IPS-15b (cell line): ENCODE measurements at regions not wholly inside any gene's neighbourhood (a gene's known extent, or its start where the extent isn't known, plus 50 kb on each side); places are given as distances from the start of the nearest gene placed in this dataset.

ENCODE experiments used
- H3K27me3 ChIP-seq: one replicate; pipeline ENCODE4 v1.6.1; 2013; ENCODE audit warnings: low read length; ENCODE audit not compliant: control insufficient read depth, insufficient read depth
- H3K36me3 ChIP-seq: one replicate; pipeline ENCODE4 v1.6.1; 2013; ENCODE audit warnings: low read length; ENCODE audit not compliant: control insufficient read depth, insufficient read depth
- H3K4me1 ChIP-seq: one replicate; pipeline ENCODE4 v1.6.1; 2013; ENCODE audit warnings: mild to moderate bottlenecking, low read length; ENCODE audit not compliant: control insufficient read depth, insufficient read depth
- H3K4me3 ChIP-seq: one replicate; pipeline ENCODE4 v1.5.1; 2013; ENCODE audit warnings: low read depth, low read length
- H3K9ac ChIP-seq: one replicate; pipeline ENCODE4 v1.6.1; 2013; ENCODE audit warnings: low read depth, mild to moderate bottlenecking, low read length
- H3K9me3 ChIP-seq: one replicate; pipeline ENCODE4 v1.6.1; 2013; ENCODE audit warnings: mild to moderate bottlenecking, low read length; ENCODE audit not compliant: control insufficient read depth, insufficient read depth

GRCh38 chr10:36344240-36345174 lies 702.4 kb upstream of the FZD8 start:
- H3K9me3 ChIP-seq, result no peaks in the 10 kb centered on the region
- H3K27me3 ChIP-seq, result no peaks in the 10 kb centered on the region
- no peak overlapping the region for H3K4me3 ChIP-seq
- no peak overlapping the region for H3K9ac ChIP-seq
- H3K4me1 ChIP-seq, result no peaks in the 10 kb centered on the region
- no peaks in the 10 kb centered on the region for H3K36me3 ChIP-seq

DNA sequence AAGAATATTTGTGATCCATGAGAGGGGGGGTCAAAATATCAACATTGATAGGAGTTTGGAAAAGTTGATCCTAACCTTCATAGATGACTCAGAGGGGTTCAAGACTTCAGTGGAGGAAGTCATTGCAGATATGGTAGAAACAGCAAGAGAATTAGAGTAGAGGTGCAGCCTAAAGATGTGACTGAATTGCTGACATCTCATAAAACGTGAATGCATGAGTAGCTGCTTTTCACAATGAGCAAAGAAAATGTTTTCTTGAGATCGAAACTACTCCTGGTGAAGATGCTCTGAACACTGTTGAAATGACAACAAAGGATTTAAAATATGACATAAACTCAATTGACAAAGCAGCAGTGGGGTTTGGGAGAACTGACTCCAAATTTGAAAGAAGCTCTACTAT lies 700.7 kb upstream of the FZD8 start:
- no peak overlapping the region for H3K4me3 ChIP-seq
- H3K36me3 ChIP-seq, result no peaks in the 10 kb centered on the region
- no peak overlapping the region for H3K9ac ChIP-seq
- H3K9me3 ChIP-seq, result no peaks in the 10 kb centered on the region
- H3K27me3 ChIP-seq, result no peaks in the 10 kb centered on the region
- H3K4me1 ChIP-seq, result no peaks in the 10 kb centered on the region

DNA sequence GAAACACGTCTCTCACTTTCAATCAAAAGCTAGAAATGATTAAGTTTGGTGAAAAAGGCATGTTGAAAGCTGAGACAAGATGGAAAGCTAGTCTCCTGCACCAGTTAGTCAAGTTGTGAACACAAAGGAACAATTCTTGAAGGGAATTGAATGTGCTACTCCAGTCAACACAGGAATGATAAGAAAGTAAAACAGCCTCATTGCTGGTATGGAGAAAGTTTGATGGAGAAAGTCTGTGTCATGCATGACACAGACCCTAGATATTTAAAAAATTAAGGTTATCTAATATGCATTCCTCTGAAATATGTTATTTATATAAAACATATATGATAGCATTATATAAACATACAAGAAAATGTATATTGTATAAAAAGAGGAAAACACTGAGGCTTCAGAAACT lies 699.4 kb upstream of the FZD8 start:
- Histone ChIP-seq H3K36me3 (no peaks in the 10 kb centered on the region), H3K9me3 (no peaks in the 10 kb centered on the region), H3K9ac (no peak overlapping the region), H3K27me3 (no peaks in the 10 kb centered on the region), H3K4me1 (no peaks in the 10 kb centered on the region), H3K4me3 (no peak overlapping the region)

- Histone ChIP-seq H3K4me1 (no peaks in the 10 kb centered on the region), H3K36me3 (no peaks in the 10 kb centered on the region), H3K4me3 (no peak overlapping the region), H3K9me3 (no peaks in the 10 kb centered on the region), H3K27me3 (no peaks in the 10 kb centered on the region), H3K9ac (no peak overlapping the region)
Observed at GRCh38 chr10:36336315-36336714, 694.2 kb upstream of the FZD8 start.

DNA sequence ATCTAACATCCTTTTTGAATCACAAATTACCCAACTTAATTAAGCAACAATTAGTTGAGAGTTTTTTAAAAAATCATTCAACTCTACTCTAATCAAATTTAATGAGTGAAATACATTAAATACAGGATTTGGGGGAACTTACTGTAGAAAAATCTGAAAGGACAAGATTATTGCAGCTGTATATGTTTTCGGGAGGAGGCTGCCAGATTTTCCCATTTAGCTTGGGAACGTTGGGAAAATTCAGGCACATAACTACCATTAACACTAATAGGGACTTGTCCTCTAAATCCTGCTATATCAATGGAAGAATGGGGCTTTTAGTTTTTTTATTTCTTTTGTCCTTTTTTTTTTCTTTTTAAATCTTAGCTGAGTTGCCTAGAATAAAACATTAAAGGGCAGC lies 691.4 kb upstream of the FZD8 start:
- Histone ChIP-seq H3K27me3 (no peaks in the 10 kb centered on the region), H3K4me1 (no peaks in the 10 kb centered on the region), H3K9me3 (no peaks in the 10 kb centered on the region), H3K9ac (no peak overlapping the region), H3K36me3 (no peaks in the 10 kb centered on the region), H3K4me3 (no peak overlapping the region)

- Histone ChIP-seq H3K4me3 (no peak overlapping the region), H3K4me1 (no peaks in the 10 kb centered on the region), H3K9me3 (no peaks in the 10 kb centered on the region), H3K36me3 (no peaks in the 10 kb centered on the region), H3K9ac (no peak overlapping the region), H3K27me3 (no peaks in the 10 kb centered on the region)
Observed at GRCh38 chr10:36332926-36333325, 690.8 kb upstream of the FZD8 start.

DNA sequence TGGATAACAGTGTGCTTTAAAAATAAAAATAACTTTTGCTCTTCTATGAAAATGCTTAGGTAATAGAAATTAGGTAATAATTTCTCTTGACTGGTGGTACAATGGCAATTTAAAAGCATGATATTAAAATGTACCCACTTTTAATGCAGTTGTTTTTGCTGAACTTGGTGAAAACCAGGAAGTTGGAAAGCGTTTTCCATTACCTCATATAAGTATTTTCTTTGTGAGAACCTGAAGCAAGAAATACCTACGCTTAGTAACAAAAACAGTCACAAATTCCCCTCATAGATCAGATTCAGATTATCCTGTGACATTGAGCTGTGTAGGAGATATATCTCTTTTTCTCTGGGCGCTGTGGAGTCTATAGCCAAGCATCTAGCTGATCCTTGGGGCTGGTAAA lies 689.0 kb upstream of the FZD8 start:
- Histone ChIP-seq H3K4me1 (no peaks in the 10 kb centered on the region), H3K27me3 (no peaks in the 10 kb centered on the region), H3K9me3 (no peaks in the 10 kb centered on the region), H3K36me3 (no peaks in the 10 kb centered on the region), H3K9ac (no peak overlapping the region), H3K4me3 (no peak overlapping the region)

DNA sequence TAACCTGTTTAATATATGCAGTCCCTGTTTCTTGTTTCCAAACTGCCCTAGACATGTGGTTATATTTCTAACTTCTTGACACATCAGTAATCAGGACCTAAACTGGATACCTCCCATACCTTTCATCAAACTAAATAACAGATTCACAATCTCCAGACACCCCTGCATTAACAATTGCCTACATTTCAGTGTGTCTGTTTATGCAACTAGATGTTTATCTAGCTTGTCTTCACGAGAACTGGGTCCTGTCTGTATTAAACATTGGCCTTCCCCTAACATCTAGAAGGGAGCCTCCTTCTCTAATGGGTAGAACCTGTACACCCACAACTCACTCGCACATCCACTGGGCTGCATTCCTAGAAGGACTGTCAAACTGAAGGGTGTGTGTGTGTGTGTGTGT lies 683.7 kb upstream of the FZD8 start:
- Histone ChIP-seq H3K9ac (no peak overlapping the region), H3K27me3 (no peaks in the 10 kb centered on the region), H3K4me1 (no peaks in the 10 kb centered on the region), H3K9me3 (no peaks in the 10 kb centered on the region), H3K36me3 (no peaks in the 10 kb centered on the region), H3K4me3 (no peak overlapping the region)

- H3K36me3 ChIP-seq, result no peaks in the 10 kb centered on the region
- H3K4me1 ChIP-seq, result no peaks in the 10 kb centered on the region
- H3K9ac ChIP-seq, result no peak overlapping the region
- H3K27me3 ChIP-seq, result no peaks in the 10 kb centered on the region
- H3K4me3 ChIP-seq, result no peak overlapping the region
- H3K9me3 ChIP-seq, result no peaks in the 10 kb centered on the region
Observed at GRCh38 chr10:36324831-36325230, 682.7 kb upstream of the FZD8 start.

GRCh38 chr10:36313142-36313541 lies 671.0 kb upstream of the FZD8 start:
- Histone ChIP-seq H3K27me3 (no peaks in the 10 kb centered on the region), H3K4me3 (no peak overlapping the region), H3K9me3 (no peaks in the 10 kb centered on the region), H3K36me3 (no peaks in the 10 kb centered on the region), H3K9ac (no peak overlapping the region), H3K4me1 (no peaks in the 10 kb centered on the region)

- Histone ChIP-seq H3K4me3 (no peak overlapping the region), H3K36me3 (no peaks in the 10 kb centered on the region), H3K9ac (no peak overlapping the region)
Observed at GRCh38 chr10:36303896-36304295, 661.8 kb upstream of the FZD8 start.

DNA sequence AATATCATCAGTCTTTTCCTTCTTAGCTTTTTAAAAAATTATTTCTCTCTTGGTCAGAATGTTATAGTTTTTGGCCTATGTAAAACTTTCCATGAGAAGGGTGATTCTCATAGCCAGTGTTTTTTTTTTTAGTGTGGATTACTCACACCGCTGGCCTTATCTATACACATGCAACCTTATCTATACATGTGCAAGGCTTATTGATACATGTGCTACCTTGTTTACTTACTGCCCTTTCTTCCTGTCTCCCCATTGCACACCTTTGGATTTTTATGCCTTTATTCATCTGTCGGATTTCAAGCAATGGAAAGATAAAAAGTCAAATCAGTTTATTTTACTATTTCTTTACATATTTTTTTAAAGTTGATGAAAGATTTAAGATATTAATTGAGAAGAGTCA lies 660.0 kb upstream of the FZD8 start:
- no peaks in the 10 kb centered on the region for H3K9me3 ChIP-seq
- H3K36me3 ChIP-seq, result no peaks in the 10 kb centered on the region
- no peaks in the 10 kb centered on the region for H3K27me3 ChIP-seq
- H3K9ac ChIP-seq, result no peak overlapping the region
- H3K4me3 ChIP-seq, result no peak overlapping the region
- H3K4me1 ChIP-seq, result no peaks in the 10 kb centered on the region

More at GRCh38 chr10:36303896-36304295, 661.8 kb upstream of the FZD8 start:
- H3K4me1 ChIP-seq, result no peaks in the 10 kb centered on the region
- H3K9me3 ChIP-seq, result no peaks in the 10 kb centered on the region
- no peaks in the 10 kb centered on the region for H3K27me3 ChIP-seq
